ENCODE measurements at regions not wholly inside any gene's neighbourhood (a gene's known extent, or its start where the extent isn't known, plus 50 kb on each side); places are given as distances from the start of the nearest gene placed in this dataset.

DNA sequence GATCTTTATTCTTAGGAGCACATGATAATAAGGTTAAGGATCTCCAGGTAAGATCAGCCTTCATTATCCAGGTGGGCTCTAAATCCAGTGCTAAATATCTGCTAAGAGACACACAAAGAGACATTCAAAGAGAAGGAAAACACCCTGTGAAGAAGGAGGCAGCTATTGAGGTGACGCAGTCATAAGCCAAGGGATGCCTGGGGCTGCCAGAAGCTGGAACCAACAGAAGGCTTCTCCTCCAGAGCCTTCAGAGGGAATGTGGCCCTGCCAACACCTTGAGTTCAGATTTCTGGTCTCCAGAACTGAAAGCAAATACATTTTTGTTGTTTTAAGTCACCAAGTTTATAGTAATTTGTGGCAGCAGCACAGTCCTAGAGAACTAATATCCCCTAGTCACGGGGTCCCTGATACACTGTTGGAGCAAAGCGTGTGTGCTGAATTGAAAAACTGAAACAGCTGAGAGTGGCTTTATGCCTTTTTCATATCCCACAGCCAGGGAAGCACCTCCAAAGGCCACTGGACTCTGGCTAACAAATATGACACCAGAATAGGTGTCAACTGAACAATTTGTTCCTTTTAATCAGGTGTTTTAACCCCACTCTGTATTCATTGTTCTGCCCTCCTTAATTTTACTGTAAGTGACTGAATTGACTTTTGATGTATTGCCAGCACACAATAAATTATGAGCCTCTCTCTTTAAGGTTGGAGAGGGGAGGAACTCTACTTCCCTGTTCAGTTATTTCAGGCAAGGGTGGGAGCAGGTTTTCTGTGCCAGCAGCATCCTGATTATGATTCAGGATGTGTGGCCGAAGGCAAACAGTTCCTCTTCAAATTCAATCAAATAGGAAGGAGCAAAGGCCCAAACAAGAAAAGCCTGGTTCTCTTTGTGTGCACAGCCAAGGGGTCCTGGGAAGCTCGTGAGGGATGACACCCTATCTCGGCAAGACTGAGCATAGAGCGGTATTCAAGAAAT is 151.8 kb upstream of the HES1 start:
- DNase-seq (ENCODE audit: low spot score) = no peak

DNA sequence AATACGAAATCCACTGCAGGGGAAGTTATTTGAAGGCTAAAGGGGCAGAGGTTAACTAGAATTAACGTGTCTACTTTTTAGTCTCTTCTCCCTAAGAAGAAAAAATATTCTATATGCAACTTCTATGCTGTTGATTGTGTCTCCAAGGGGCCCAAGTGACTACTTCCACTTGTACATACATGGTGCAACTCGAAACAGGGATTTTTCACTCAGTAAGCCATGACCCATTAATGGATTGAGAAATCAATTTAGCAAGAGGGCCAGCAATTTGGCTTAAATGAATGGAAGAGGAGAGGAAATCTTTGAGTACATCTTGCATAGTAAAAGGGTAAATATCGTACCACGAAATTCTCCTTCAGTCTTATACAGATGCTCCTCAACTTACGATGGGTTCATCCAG is 151.1 kb upstream of the HES1 start:
- DNase-seq (ENCODE audit: low spot score) = no peak

DNA sequence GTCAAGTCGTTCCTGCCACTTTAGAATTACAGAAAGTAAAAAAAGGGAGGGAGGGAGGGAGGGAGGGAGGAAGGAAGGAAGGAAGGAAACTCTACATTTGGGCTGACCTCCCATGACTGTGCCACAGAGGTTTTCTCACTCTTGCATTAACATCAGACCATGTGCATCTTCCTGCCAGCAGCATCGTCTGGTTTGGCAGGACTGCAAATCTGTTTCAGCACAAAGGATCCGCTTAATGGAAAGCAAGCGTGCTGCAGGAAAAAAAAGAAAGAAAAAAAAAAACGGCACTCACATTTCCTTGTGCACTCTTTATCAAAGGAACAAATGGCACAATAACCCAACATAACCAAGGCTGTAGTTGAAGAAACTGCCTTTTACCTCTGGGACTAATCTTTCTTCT is 148.8 kb upstream of the HES1 start:
- DNase-seq (ENCODE audit: low spot score) = no peak

- no peak for DNase-seq (ENCODE audit: low spot score)
These were observed 146.8 kb upstream of the HES1 start for GRCh38 chr3:193989186-193989585.

GRCh38 chr3:193991666-193992424 is 144.1 kb upstream of the HES1 start:
- DNase-seq (ENCODE audit: low spot score) = no peak

GRCh38 chr3:193992425-193993037 is 143.4 kb upstream of the HES1 start:
- no peak for DNase-seq (ENCODE audit: low spot score)

GRCh38 chr3:193996221-193996620 is 139.7 kb upstream of the HES1 start:
- DNase-seq (ENCODE audit: low spot score) = no peak

GRCh38 chr3:193996641-193997089 is 139.3 kb upstream of the HES1 start:
- no peak for DNase-seq (ENCODE audit: low spot score)

- DNase-seq (ENCODE audit: low spot score) = no peak
These were observed 138.5 kb upstream of the HES1 start for GRCh38 chr3:193997228-193998122.

GRCh38 chr3:193998123-193998448 is 137.9 kb upstream of the HES1 start:
- no peak for DNase-seq (ENCODE audit: low spot score)

DNA sequence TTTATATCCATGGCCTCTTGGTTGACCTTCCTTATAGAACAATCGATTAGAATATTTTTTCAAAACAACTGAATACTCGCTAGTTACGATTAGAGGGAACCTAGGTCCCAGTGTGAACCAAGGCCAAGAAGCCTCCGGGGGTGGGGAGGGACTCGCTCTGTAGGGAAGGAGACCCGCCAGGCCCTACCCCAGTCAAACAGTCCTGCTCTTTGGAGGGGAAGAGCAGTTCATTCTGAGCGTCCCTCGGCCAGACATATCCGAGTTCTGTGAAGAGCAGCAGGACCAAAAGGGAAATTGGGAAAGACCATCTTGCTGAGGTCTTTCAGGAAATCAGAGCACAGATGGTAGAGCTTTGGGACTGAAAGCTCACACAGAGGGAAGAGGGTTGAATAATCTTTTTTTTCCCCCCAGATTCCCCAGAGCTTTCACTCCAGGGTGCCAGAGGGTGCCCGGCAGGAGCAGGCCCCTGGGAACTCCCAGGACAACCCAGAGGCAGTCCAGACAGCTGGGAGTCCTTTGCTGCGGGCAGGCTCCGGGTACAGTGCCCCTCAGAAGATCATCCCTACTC is 137.2 kb upstream of the HES1 start:
- no peak for DNase-seq (ENCODE audit: low spot score)

DNA sequence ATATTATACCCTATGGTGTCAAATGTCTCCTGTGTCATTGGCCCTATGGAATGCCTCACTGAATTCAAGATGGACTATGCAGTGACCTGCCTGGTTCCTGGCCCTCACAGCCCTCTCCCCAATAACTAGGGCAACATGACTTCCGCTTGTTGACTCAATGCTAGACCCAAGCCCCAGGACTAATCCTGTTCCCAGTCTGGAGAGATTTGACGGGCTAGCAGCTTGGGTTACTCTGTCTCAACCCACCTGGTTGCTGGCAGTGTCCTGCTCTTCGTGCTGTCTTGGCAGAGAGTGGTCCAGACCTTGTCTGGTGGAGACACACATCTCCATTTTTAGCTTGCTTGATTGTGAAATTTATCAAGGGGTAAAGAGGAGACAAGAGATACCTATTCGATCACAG is 135.8 kb upstream of the HES1 start:
- DNase-seq (ENCODE audit: low spot score) = no peak

DNA sequence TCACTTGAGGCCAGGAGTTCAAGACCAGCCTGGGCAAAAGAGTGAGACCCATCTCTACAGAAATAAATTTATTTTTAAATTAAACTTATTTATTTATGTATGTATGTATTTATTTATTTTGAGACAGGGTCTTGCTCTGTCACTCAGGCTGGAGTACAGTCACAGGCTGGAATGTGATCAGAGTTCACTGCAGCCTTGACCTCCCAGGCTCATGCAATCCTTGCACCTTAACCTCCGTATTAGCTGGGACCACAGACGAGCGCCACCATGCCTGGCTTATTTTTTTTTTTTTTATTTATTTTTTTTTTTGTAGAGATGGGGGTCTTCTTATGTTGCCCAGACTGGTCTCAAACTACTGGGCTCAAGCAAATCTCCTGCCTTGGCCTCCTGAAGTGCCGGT is 135.2 kb upstream of the HES1 start:
- DNase-seq (ENCODE audit: low spot score) = no peak

DNA sequence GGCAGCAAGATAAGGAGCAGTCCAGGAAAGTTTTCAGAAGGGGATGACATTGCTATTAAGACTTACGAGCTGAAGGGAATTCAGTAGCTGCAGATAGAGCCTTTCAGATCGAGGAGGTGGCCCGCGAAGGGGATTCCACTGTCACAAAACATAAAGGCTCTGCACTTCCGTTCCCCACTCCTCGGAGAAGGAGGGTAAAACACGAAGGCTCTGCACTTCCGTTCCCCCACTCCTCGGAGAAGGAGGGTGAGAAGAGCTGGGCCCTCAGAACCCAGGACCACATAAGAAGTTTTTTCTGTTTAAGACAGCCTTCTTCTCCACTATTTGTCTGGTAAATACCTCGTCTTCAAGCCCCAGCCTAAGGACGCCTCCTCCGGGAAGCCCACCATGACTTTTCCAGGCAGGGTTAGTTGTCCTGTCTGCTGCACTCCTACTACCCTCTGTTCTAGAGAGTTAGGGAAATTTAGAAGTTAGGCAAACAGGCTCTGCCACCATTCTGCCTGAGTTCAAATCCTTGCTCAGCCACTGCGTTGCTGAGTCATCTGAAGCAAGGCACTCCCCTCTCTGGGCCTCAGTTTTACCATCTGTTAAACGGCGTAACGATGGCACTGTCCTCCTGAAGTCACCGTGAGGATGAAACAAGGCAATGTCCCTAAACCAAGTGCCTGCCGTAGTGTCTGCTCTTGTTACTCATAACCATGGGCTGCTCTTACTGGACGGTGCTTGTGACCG is 134.1 kb upstream of the HES1 start:
- no peak for DNase-seq (ENCODE audit: low spot score)

GRCh38 chr3:194003114-194004057 is 132.6 kb upstream of the HES1 start:
- peak; percentile 87 for DNase-seq (ENCODE audit: low spot score)

DNA sequence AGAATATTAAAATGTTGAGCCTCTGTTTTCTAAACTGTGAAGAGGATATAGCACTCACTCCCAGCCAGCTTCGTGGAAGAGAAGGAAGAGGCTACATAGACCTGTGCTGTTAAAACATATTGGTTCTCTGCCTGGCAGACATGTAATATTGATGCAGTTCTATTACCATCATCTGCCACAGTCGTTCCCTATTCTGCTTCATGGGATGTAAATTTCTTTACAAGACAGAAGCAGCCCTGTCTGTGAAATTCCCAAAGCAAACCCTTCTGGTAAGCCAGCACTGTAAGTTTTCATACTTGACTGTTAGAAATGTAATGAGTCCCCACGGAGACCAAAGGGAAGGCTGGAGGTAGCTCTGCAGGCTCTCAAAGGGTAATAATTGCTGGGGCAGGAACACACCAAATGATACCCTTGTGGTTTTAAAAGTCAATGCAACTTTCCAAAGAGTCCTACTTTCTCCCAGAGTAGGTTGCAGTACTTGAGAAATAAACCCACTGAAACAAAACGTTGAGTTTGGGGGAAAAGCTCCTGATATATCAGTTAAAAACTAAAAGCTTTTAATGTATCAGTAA is 129.9 kb upstream of the HES1 start:
- no peak for DNase-seq (ENCODE audit: low spot score)

DNA sequence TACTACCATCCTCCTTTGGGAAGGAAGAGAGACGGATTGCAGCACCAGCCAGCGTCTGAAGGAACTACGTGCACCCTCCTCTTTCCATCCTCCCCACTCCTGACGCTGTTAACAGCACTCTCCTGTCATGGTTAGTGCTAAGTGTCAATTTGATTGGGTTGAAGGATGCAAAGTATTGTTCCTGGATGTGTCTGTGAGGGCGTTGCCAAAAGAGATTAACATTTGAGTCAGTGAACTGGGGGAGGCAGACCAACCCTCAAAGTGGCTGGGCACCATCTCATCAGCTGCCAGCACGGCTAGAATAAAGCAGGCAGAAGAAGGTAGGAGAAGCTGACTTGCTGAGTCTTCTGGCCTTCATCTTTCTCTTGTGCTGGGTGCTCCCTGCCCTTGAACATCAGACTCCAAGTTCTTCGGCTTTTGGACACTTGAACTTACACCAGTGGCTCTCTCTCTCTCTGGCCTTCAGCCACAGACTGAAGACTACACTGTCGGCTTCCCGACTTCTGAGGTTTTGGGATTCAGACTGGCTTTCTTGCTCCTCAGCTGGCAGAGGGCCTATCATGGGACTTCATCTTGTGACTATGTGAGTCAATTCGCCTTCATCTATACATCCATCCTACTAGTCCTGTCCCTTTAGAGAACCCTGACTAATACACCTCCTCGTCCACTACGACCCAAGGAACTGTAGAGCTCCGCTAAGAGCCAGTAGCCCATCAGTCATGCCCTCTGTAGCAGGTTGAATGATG is 128.2 kb upstream of the HES1 start:
- DNase-seq (ENCODE audit: low spot score) = no peak

DNA sequence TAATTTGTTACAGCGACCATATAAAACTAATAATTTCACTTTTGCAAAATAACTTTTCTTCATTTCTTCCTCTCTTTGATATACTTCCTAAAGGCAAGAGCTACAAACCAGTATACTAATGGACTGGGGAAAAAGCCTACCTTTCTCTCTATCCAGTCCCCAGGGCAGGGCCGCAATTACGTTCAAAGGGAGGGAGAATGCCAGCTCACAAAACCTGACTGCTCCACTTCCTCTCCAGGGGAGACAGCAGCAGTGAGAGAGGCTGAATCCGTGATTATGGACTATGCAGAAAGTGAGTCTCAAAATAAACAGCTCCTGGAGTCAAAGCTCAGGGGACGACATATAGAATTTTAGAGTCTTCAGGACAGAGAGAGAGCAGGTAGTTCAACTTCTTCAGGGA is 126.9 kb upstream of the HES1 start:
- no peak for DNase-seq (ENCODE audit: low spot score)
